ENCODE measurements at regions not wholly inside any gene's neighbourhood (a gene's known extent, or its start where the extent isn't known, plus 50 kb on each side); places are given as distances from the start of the nearest gene placed in this dataset.

- TF ChIP-seq CTCF (IDR thresholded peaks at IDR 0.05; ENCODE audit: low read length) (no peak), EZH2 (IDR thresholded peaks at IDR 0.05; ENCODE audit: borderline replicate concordance, low read length) (no peak)
These were observed 136.3 kb upstream of the ANK3 start for GRCh38 chr10:60525716-60526585.
